RWPE1 (cell line): ENCODE measurements at regions not wholly inside any gene's neighbourhood (a gene's known extent, or its start where the extent isn't known, plus 50 kb on each side); places are given as distances from the start of the nearest gene placed in this dataset.

ENCODE experiments used
- CTCF ChIA-PET: fragments of 350-600 bp; sonication (Branson Sonifier 250); formaldehyde crosslinking; extraction: SDS; loops from one replicate; lab custom pipeline; 2021; lab: Yijun Ruan, JAX
- POLR2A ChIA-PET: fragments of 400-600 bp; formaldehyde crosslinking; extraction: SDS; loops from one replicate; lab custom pipeline; 2020; ENCODE audit warnings: antibody characterized with exemption; ENCODE audit not compliant: low non-redundant PET; lab: Yijun Ruan, JAX
- DNase-seq: peaks from one replicate; pipeline ENCODE4 v3.0.0; 2012; ENCODE audit warnings: low spot score
- H3K27ac ChIP-seq: fragments of 450-650 bp; 2 replicates; pipeline ENCODE4 v1.5.1; 2017
- CTCF ChIP-seq: fragments of 450-650 bp; conservative IDR thresholded peaks from 2 replicates; pipeline ENCODE4 v1.5.1; 2017; ENCODE audit warnings: low read depth, mild to moderate bottlenecking

GRCh38 chr17:79180358-79181005, 105.9 kb downstream of the ENGASE start:
- ChIA-PET POLR2A (no interaction called here), CTCF (interaction anchor here (1.6 kb wide), 1 partner anchor 211 kb away, joined by 7 read pairs; no protein-coding TSS in a partner anchor)
- TF ChIP-seq CTCF: no peak

GRCh38 chr17:79179334-79179733, 104.7 kb downstream of the ENGASE start:
- TF ChIP-seq CTCF: no peak
- CTCF ChIA-PET: interaction anchor here (0.5 to 1.6 kb wide), 4 partner anchors 209 to 224 kb away, joined by 3 to 7 read pairs (median 4); no protein-coding TSS in a partner anchor
- POLR2A ChIA-PET: no interaction called here
- no peak overlapping the region for H3K27ac ChIP-seq
- DNase-seq: no peak

More at GRCh38 chr17:79180358-79181005, 105.9 kb downstream of the ENGASE start:
- H3K27ac ChIP-seq: no peak overlapping the region
- no peak for DNase-seq

DNA sequence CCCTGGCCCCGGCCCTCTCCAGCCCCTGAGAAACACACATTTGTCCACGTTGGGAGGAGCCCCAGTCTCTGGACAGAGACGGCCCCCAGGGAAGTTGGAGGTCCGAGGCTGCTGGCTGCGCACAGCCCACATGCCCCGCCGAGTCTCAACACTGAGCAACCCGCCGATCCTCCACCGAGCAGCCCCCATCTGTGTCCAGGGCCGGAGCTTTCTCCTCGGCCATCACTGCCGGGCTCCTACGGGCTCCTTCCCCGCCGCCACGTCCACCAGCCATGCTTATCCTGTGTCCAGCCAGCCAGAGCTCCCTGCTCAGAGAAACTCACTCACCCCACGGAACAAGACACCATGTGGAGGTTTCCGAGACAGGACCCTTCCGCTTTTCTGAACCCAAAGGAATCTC, 103.3 kb downstream of the ENGASE start:
- ChIA-PET POLR2A (no interaction called here), CTCF (interaction anchor here (0.8 to 1.2 kb wide), 2 partner anchors 213 to 216 kb away, joined by 3 read pairs; no protein-coding TSS in a partner anchor)

GRCh38 chr17:79176792-79177601, 102.4 kb downstream of the ENGASE start:
- ChIA-PET CTCF (interaction anchor here (0.6 to 1.2 kb wide), 2 partner anchors 128 to 214 kb away, joined by 3 read pairs; no protein-coding TSS in a partner anchor), POLR2A (no interaction called here)

More for the DNA sequence above, 103.3 kb downstream of the ENGASE start:
- no peak for DNase-seq
- H3K27ac ChIP-seq: no peak overlapping the region
- no peak for TF ChIP-seq CTCF

GRCh38 chr17:79174905-79175856, 100.6 kb downstream of the ENGASE start:
- TF ChIP-seq CTCF: no peak
- ChIA-PET CTCF (no interaction called here), POLR2A (interaction anchor here (0.7 kb wide), 1 partner anchor 132 kb away, joined by 3 read pairs; no protein-coding TSS in a partner anchor)
- no peak for DNase-seq
- H3K27ac ChIP-seq: no peak overlapping the region

More at GRCh38 chr17:79176792-79177601, 102.4 kb downstream of the ENGASE start:
- H3K27ac ChIP-seq: no peak overlapping the region
- DNase-seq: no peak
- no peak for TF ChIP-seq CTCF
